K562 (cell line): ENCODE measurements at regions not wholly inside any gene's neighbourhood (a gene's known extent, or its start where the extent isn't known, plus 50 kb on each side); places are given as distances from the start of the nearest gene placed in this dataset.

Experiments used
- ATAC-seq: fragments of 200-7000 bp; cut with Tn5 transposase; 3 replicates; pipeline ENCODE4 v1.9.1; 2020; ENCODE audit warnings: moderate library complexity
- BruUV-seq: library from RNA; stranded (reverse); fragments of 400-500 nt; replicated peaks from 2 replicates; lab custom pipeline; 2021; lab: Mats Ljungman, UMichigan
- CTCF ChIA-PET: fragments of 300-600 bp; formaldehyde crosslinking; extraction: SDS; loops from one replicate; lab custom pipeline; 2021; ENCODE audit warnings: low intra/inter-chr PET ratio; lab: Yijun Ruan, JAX
- POLR2A ChIA-PET: fragments of 300-600, 350-650 bp; sonication (Branson Sonifier 250); formaldehyde crosslinking; extraction: SDS; loops from one replicate; lab custom pipeline; 2021; ENCODE audit warnings: antibody characterized with exemption, inconsistent platforms; lab: Yijun Ruan, JAX
- DNase-seq, 4 experiments: peaks; one replicate each; pipeline versions ENCODE4 v3.0.0 to v3.0.0-alpha.2; 2011 to 2018; ENCODE audit warnings: low spot score in 3 of 4, mixed read lengths in 3 of 4; ENCODE audit errors: extremely low read depth in 1 of 4
- FAIRE-seq: peaks from 2 replicates; lab custom pipeline; 2011; peaks lifted over from hg19 to GRCh38; lab: Jason Lieb, UNC
- H2AFZ ChIP-seq: 2 replicates; pipeline ENCODE4 v1.6.0; 2011; ENCODE audit warnings: low read depth, low read length, control low read depth, inconsistent platforms
- H3K27ac ChIP-seq: fragments of 200-600 bp; 3 replicates; pipeline ENCODE4 v1.8.0; 2011; ENCODE audit warnings: low read depth, mild to moderate bottlenecking, control low read depth, inconsistent platforms, low read length, moderate library complexity, mixed read lengths; ENCODE audit errors: extremely low read depth
- H3K27me3 ChIP-seq, 2 experiments: fragments of 300-600 bp in 1 of 2; 2 replicates in 1 of 2; 3 replicates in 1 of 2; pipeline versions ENCODE4 v1.6.0 to v1.8.0; 2011; ENCODE audit warnings: inconsistent platforms in 2 of 2, low read length in 2 of 2, mild to moderate bottlenecking in 1 of 2, mixed read lengths in 1 of 2, moderate library complexity in 1 of 2; ENCODE audit not compliant: control insufficient read depth in 2 of 2, insufficient read depth in 2 of 2
- H3K36me3 ChIP-seq: fragments of 300-600 bp; 3 replicates; pipeline ENCODE4 v1.8.0; 2011; ENCODE audit warnings: mild to moderate bottlenecking, low read length, inconsistent platforms; ENCODE audit not compliant: control insufficient read depth, insufficient read depth
- H3K4me1 ChIP-seq, 2 experiments: fragments of 200-600 bp in 1 of 2; replicated peaks in 1 of 2; 2 replicates in 1 of 2; 3 replicates in 1 of 2; pipeline versions ENCODE4 v1.5.1 to v1.8.0; 2011; ENCODE audit warnings: inconsistent platforms in 2 of 2, low read length in 2 of 2, mild to moderate bottlenecking in 1 of 2, mixed read lengths in 1 of 2, moderate library complexity in 1 of 2; ENCODE audit not compliant: control insufficient read depth in 2 of 2, insufficient read depth in 2 of 2
- H3K4me2 ChIP-seq: 2 replicates; pipeline ENCODE4 v1.6.1; 2011; ENCODE audit warnings: low read length, control low read depth, inconsistent platforms, mixed read lengths; ENCODE audit not compliant: insufficient read depth
- H3K4me3 ChIP-seq: fragments of 200-600 bp; sonication (generic), shearing (Covaris generic); 2 replicates; pipeline ENCODE4 v1.5.1; 2016; ENCODE audit warnings: control low read depth, inconsistent platforms
- H3K79me2 ChIP-seq: fragments of 200-600 bp; 3 replicates; pipeline ENCODE4 v1.8.0; 2011; ENCODE audit warnings: low read length, inconsistent platforms; ENCODE audit not compliant: control insufficient read depth, insufficient read depth
- H3K9ac ChIP-seq, 2 experiments: 2 replicates each; pipeline versions ENCODE4 v1.6.0 to v1.6.1; 2011; ENCODE audit warnings: low read depth in 2 of 2, low read length in 2 of 2, control low read depth in 1 of 2, inconsistent platforms in 1 of 2, mild to moderate bottlenecking in 1 of 2, mixed read lengths in 1 of 2; ENCODE audit not compliant: insufficient read depth in 1 of 2
- H3K9me1 ChIP-seq: one replicate; pipeline ENCODE4 v1.6.0; 2011; ENCODE audit warnings: inconsistent platforms, mild to moderate bottlenecking, low read length, moderate library complexity; ENCODE audit not compliant: control insufficient read depth, insufficient read depth
- H3K9me3 ChIP-seq: replicated peaks from 2 replicates; pipeline ENCODE4 v1.5.1; 2011; ENCODE audit warnings: low read depth, low read length, inconsistent platforms; ENCODE audit not compliant: control insufficient read depth, insufficient read depth
- H4K20me1 ChIP-seq: replicated peaks from 2 replicates; pipeline ENCODE4 v1.6.1; 2011; ENCODE audit warnings: low read length, inconsistent platforms, mixed read lengths; ENCODE audit not compliant: control insufficient read depth, insufficient read depth
- ELF1 ChIP-seq: fragments of 200-800 bp; sonication (Bioruptor generic); IDR thresholded peaks from 2 replicates; pipeline ENCODE4 v1.6.1; 2016; ENCODE audit warnings: missing genetic modification characterization, missing compliant biosample characterization
- SNRNP70 ChIP-seq: fragments of 200-400 bp; formaldehyde crosslinking; optimal IDR thresholded peaks from 2 replicates; pipeline ENCODE3; 2017; ENCODE audit warnings: low read depth, low read length
- TRIM28 ChIP-seq: fragments of 450-650 bp; IDR thresholded peaks from 2 replicates; pipeline ENCODE4 v1.6.1; 2017
- WGBS: fragments of 100-300 bp; shearing (Covaris generic); methylation state at CpG from one replicate; pipeline ENCODE4 v1.1.6; 2016; ENCODE audit warnings: low coverage, mixed read lengths; ENCODE audit not compliant: insufficient coverage; ENCODE audit errors: missing lambda C conversion rate; 5-methylcytosine and 5-hydroxymethylcytosine counted together
- in situ Hi-C: fragments of 300-500 bp; cut with MboI; formaldehyde crosslinking; loops from 4 replicates; pipeline ENCODE4 v1.15.0; 2018; ENCODE audit warnings: inconsistent platforms, mixed read lengths
- intact Hi-C: fragments of 100-400 bp; cut with micrococcal nuclease; formaldehyde crosslinking; loops from 2 replicates; pipeline ENCODE4 v1.14.2; 2022
- TF ChIP-seq, protein P1 (sequence below): fragments of 450-650 bp; IDR thresholded peaks from 2 replicates; pipeline ENCODE4 v1.6.1; 2017; ENCODE audit warnings: antibody characterized with exemption
- TF ChIP-seq, protein P2 (sequence below): sonication (generic); formaldehyde crosslinking; IDR thresholded peaks from 2 replicates; pipeline ENCODE4 v1.8.0; 2023; ENCODE audit warnings: mild to moderate bottlenecking, missing genetic modification reagents
- TF ChIP-seq, protein P3 (sequence below): fragments of 250-450 bp; sonication (Bioruptor Pico); IDR thresholded peaks from 2 replicates; pipeline ENCODE4 v1.8.0; 2022; ENCODE audit warnings: inconsistent platforms, mild to moderate bottlenecking, moderate library complexity, borderline replicate concordance

DNA sequence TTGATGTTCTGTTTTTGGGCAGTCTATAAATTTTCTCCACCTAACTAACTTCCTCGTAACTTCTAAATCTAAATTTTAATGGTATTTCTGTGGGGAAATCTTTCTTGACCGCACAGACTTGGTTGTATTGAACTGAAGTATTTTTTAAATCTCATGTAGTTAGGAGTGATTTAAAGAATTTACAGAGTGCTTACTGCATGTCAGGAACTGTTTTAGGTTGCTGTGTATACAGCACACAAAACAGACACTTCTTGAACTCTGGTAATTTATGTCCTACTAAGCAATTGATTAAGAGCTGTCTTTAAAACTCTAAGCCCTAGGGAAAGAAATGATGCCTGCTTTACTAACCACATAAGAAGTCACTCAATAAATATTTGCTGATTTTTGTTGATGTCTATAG is 1350.2 kb downstream of the ZPLD1 start (continued):
- TF ChIP-seq, protein P1, sequence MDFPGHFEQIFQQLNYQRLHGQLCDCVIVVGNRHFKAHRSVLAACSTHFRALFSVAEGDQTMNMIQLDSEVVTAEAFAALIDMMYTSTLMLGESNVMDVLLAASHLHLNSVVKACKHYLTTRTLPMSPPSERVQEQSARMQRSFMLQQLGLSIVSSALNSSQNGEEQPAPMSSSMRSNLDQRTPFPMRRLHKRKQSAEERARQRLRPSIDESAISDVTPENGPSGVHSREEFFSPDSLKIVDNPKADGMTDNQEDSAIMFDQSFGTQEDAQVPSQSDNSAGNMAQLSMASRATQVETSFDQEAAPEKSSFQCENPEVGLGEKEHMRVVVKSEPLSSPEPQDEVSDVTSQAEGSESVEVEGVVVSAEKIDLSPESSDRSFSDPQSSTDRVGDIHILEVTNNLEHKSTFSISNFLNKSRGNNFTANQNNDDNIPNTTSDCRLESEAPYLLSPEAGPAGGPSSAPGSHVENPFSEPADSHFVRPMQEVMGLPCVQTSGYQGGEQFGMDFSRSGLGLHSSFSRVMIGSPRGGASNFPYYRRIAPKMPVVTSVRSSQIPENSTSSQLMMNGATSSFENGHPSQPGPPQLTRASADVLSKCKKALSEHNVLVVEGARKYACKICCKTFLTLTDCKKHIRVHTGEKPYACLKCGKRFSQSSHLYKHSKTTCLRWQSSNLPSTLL, result no peak
- TF ChIP-seq, protein P2, sequence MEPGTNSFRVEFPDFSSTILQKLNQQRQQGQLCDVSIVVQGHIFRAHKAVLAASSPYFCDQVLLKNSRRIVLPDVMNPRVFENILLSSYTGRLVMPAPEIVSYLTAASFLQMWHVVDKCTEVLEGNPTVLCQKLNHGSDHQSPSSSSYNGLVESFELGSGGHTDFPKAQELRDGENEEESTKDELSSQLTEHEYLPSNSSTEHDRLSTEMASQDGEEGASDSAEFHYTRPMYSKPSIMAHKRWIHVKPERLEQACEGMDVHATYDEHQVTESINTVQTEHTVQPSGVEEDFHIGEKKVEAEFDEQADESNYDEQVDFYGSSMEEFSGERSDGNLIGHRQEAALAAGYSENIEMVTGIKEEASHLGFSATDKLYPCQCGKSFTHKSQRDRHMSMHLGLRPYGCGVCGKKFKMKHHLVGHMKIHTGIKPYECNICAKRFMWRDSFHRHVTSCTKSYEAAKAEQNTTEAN (CRISPR knock-in tag), result no peak
- TF ChIP-seq, protein P3, sequence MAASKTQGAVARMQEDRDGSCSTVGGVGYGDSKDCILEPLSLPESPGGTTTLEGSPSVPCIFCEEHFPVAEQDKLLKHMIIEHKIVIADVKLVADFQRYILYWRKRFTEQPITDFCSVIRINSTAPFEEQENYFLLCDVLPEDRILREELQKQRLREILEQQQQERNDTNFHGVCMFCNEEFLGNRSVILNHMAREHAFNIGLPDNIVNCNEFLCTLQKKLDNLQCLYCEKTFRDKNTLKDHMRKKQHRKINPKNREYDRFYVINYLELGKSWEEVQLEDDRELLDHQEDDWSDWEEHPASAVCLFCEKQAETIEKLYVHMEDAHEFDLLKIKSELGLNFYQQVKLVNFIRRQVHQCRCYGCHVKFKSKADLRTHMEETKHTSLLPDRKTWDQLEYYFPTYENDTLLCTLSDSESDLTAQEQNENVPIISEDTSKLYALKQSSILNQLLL, result no peak
- no peak for TF ChIP-seq ELF1 (tag)

DNA sequence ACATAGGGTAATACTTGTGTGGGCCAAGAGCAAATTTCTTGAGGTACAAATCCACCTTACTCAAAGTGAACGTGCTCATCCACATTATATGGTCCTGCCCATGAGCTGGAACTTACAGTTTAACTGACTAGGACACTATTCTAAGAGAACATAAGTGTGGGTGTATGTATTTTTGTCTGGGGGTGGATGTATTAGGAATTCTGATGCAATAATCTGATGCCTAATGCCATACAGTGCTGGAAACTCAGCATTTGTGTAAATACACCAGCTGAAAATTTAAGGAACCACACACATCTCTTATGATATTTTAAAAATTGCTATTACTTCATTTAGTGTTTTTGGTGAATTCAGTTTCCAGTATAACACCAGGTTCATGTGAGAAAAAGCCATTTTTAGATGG is 1350.7 kb downstream of the ZPLD1 start:
- in situ Hi-C loops, result no loop called here
- TF ChIP-seq SNRNP70 (no peak), TRIM28 (no peak)
- no peaks in the 10 kb centered on the region for H3K9me3 ChIP-seq
- H3K4me3 ChIP-seq, result no peak overlapping the region
- no peaks in the 10 kb centered on the region for H3K4me1 ChIP-seq
- DNase-seq (no peak), ATAC-seq (no peak), FAIRE-seq (no peak)
- ChIA-PET POLR2A (no interaction called here), CTCF (no interaction called here)
- H4K20me1 ChIP-seq, result no peaks in the 10 kb centered on the region
- no peaks in the 10 kb centered on the region for H3K79me2 ChIP-seq
- H2AFZ ChIP-seq, result no peak overlapping the region
- H3K9me1 ChIP-seq, result no peaks in the 10 kb centered on the region
- H3K27ac ChIP-seq, result no peak overlapping the region
- H3K36me3 ChIP-seq, result no peaks in the 10 kb centered on the region
- no peaks in the 10 kb centered on the region for H3K27me3 ChIP-seq
- no peak overlapping the region for H3K9ac ChIP-seq
- no peak overlapping the region for H3K4me2 ChIP-seq
- no TSS peak for BruUV-seq
- 0% methylated on average over 1 of the region's 1 CpG for WGBS
- intact Hi-C loops, result no loop called here
